Body of pancreas (tissue), 4 donors: ENCODE measurements at regions not wholly inside any gene's neighbourhood (a gene's known extent, or its start where the extent isn't known, plus 50 kb on each side); places are given as distances from the start of the nearest gene placed in this dataset.

Experiments
- CTCF ChIP-seq, 7 experiments: fragments of 450-650 bp in 4 of 7; fragments of 200-600 bp in 3 of 7; sonication (generic) in 3 of 7; IDR thresholded peaks; one replicate each; pipeline ENCODE4 v1.5.1; 2016 to 2019; ENCODE audit warnings: antibody characterized with exemption in 7 of 7
- POLR2A ChIP-seq, 3 donors: fragments of 450-650 bp; IDR thresholded peaks; one replicate each; pipeline ENCODE4 v1.6.1; 2016; ENCODE audit warnings: antibody characterized with exemption in 3 of 3, mild to moderate bottlenecking in 2 of 3

- TF ChIP-seq CTCF (IDR thresholded peaks at IDR 0.05) (no peak), POLR2A (IDR thresholded peaks at IDR 0.05) (peak in 1 of 3 donors; percentile 38)
Measured at GRCh38 chr1:182143825-182144645, 82.5 kb upstream of the ZNF648 start.
